ENCODE measurements at regions not wholly inside any gene's neighbourhood (a gene's known extent, or its start where the extent isn't known, plus 50 kb on each side); places are given as distances from the start of the nearest gene placed in this dataset.

DNA sequence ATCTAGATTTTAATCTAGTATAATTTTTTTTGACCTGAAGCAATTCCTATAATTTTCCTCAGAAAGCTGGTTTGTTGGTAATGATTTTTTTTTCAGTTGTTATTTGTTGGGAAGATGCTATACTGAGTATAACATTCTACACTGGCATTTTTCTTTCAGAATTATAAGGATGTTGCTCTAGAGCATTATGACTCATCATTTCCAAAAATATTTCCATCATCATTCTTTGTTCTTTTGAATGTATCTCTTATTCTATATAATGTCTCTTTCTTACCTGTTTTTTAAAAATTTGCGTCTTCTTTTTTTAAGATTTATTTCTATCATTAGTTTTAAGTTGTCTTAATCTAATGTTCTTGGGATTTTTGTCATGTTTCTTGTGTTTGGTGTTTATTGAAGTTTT lies 356.5 kb upstream of the KCND2 start:
- Histone ChIP-seq H3K4me3 (ENCODE audit: low read length) (no peak overlapping the region), H3K27me3 (ENCODE audit: insufficient read depth, low read depth, low read length) (no peaks in the 10 kb centered on the region), H3F3A (ENCODE audit: insufficient read depth, low read length, poor library complexity, severe bottlenecking) (no peaks in the 10 kb centered on the region), H3K36me3 (ENCODE audit: insufficient read depth, low read length) (no peaks in the 10 kb centered on the region), H3K27ac (ENCODE audit: low read length) (no peak overlapping the region), H3K9me3 (ENCODE audit: low read length) (no peaks in the 10 kb centered on the region), H3K9ac (ENCODE audit: low read length) (no peak overlapping the region), H3K9me2 (ENCODE audit: insufficient read depth, low read length) (no peaks in the 10 kb centered on the region), H3K79me2 (replicated peaks; ENCODE audit: insufficient read depth, low read length) (no peaks in the 10 kb centered on the region), H3K4me2 (ENCODE audit: low read length) (no peak overlapping the region), H4K20me1 (ENCODE audit: insufficient read depth) (no peaks in the 10 kb centered on the region), H2AFZ (ENCODE audit: low read depth, low read length) (no peak overlapping the region)
- TF ChIP-seq SMC3 (conservative IDR thresholded peaks at IDR 0.05; ENCODE audit: poor library complexity) = no peak
- no peak for TF ChIP-seq RAD21 (conservative IDR thresholded peaks at IDR 0.05)
- TF ChIP-seq, protein P1, sequence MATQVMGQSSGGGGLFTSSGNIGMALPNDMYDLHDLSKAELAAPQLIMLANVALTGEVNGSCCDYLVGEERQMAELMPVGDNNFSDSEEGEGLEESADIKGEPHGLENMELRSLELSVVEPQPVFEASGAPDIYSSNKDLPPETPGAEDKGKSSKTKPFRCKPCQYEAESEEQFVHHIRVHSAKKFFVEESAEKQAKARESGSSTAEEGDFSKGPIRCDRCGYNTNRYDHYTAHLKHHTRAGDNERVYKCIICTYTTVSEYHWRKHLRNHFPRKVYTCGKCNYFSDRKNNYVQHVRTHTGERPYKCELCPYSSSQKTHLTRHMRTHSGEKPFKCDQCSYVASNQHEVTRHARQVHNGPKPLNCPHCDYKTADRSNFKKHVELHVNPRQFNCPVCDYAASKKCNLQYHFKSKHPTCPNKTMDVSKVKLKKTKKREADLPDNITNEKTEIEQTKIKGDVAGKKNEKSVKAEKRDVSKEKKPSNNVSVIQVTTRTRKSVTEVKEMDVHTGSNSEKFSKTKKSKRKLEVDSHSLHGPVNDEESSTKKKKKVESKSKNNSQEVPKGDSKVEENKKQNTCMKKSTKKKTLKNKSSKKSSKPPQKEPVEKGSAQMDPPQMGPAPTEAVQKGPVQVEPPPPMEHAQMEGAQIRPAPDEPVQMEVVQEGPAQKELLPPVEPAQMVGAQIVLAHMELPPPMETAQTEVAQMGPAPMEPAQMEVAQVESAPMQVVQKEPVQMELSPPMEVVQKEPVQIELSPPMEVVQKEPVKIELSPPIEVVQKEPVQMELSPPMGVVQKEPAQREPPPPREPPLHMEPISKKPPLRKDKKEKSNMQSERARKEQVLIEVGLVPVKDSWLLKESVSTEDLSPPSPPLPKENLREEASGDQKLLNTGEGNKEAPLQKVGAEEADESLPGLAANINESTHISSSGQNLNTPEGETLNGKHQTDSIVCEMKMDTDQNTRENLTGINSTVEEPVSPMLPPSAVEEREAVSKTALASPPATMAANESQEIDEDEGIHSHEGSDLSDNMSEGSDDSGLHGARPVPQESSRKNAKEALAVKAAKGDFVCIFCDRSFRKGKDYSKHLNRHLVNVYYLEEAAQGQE (IDR thresholded peaks at IDR 0.05; ENCODE audit: borderline replicate concordance) = no peak
- no peak for TF ChIP-seq MXI1 (conservative IDR thresholded peaks at IDR 0.05; ENCODE audit: poor library complexity, severe bottlenecking)
- TF ChIP-seq, protein P2, sequence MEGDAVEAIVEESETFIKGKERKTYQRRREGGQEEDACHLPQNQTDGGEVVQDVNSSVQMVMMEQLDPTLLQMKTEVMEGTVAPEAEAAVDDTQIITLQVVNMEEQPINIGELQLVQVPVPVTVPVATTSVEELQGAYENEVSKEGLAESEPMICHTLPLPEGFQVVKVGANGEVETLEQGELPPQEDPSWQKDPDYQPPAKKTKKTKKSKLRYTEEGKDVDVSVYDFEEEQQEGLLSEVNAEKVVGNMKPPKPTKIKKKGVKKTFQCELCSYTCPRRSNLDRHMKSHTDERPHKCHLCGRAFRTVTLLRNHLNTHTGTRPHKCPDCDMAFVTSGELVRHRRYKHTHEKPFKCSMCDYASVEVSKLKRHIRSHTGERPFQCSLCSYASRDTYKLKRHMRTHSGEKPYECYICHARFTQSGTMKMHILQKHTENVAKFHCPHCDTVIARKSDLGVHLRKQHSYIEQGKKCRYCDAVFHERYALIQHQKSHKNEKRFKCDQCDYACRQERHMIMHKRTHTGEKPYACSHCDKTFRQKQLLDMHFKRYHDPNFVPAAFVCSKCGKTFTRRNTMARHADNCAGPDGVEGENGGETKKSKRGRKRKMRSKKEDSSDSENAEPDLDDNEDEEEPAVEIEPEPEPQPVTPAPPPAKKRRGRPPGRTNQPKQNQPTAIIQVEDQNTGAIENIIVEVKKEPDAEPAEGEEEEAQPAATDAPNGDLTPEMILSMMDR (IDR thresholded peaks at IDR 0.05; ENCODE audit: poor library complexity, severe bottlenecking) = no peak
- no peak for TF ChIP-seq POLR2AphosphoS5 (IDR thresholded peaks at IDR 0.05)
- TF ChIP-seq TAF1 (IDR thresholded peaks at IDR 0.05; ENCODE audit: low read depth) = no peak
- no peak for TF ChIP-seq EZH2 (IDR thresholded peaks at IDR 0.05; ENCODE audit: borderline replicate concordance, insufficient read depth, low read length, poor library complexity, severe bottlenecking)
- TF ChIP-seq EP300 (conservative IDR thresholded peaks at IDR 0.05; ENCODE audit: poor library complexity, severe bottlenecking) = no peak

DNA sequence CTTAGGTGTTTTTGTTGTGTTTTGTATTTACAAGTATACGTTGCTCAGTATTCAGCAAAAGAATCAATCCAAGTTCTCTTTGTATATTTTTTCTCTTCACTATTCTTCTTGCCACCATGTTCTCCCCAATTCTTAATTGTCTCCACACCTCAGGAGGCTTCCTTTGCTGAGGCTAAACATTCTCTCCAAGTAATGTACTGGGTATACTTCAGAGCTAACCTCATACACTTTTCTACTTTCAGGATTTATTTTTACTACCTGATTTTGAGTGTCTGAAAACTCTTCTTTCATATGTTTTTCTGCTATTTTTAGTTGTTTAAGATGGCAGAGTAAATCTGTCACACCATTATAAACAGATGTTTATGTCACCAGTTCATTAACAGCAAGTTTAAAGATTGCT lies 354.8 kb upstream of the KCND2 start:
- H3K79me2 ChIP-seq (replicated peaks; ENCODE audit: insufficient read depth, low read length) = no peaks in the 10 kb centered on the region
- no peak overlapping the region for H3K4me2 ChIP-seq (ENCODE audit: low read length)
- H3K27me3 ChIP-seq (ENCODE audit: insufficient read depth, low read depth, low read length) = no peaks in the 10 kb centered on the region
- no peaks in the 10 kb centered on the region for H4K20me1 ChIP-seq (ENCODE audit: insufficient read depth)
- H3K27ac ChIP-seq (ENCODE audit: low read length) = no peak overlapping the region
- TF ChIP-seq SMC3 (conservative IDR thresholded peaks at IDR 0.05; ENCODE audit: poor library complexity) = no peak
- no peak for TF ChIP-seq MXI1 (conservative IDR thresholded peaks at IDR 0.05; ENCODE audit: poor library complexity, severe bottlenecking)
- TF ChIP-seq, protein P1 (IDR thresholded peaks at IDR 0.05; ENCODE audit: borderline replicate concordance) = no peak
- H3K36me3 ChIP-seq (ENCODE audit: insufficient read depth, low read length) = no peaks in the 10 kb centered on the region
- no peak overlapping the region for H3K4me3 ChIP-seq (ENCODE audit: low read length)
- no peaks in the 10 kb centered on the region for H3K9me2 ChIP-seq (ENCODE audit: insufficient read depth, low read length)
- H3K9ac ChIP-seq (ENCODE audit: low read length) = no peak overlapping the region
- no peaks in the 10 kb centered on the region for H3F3A ChIP-seq (ENCODE audit: insufficient read depth, low read length, poor library complexity, severe bottlenecking)
- peak overlapping the region; percentile 7 for H2AFZ ChIP-seq (ENCODE audit: low read depth, low read length)
- H3K9me3 ChIP-seq (ENCODE audit: low read length) = no peaks in the 10 kb centered on the region

All from neural cell (in vitro differentiated cells).